HG03095 (cell line): ENCODE measurements at regions not wholly inside any gene's neighbourhood (a gene's known extent, or its start where the extent isn't known, plus 50 kb on each side); places are given as distances from the start of the nearest gene placed in this dataset.
"Not testable (repeated sequence)": the region's sequence is repeated elsewhere in the genome, so short reads cannot be mapped to it uniquely, and the experiment has no call there.

Experiments used
- ATAC-seq: cut with Tn5 transposase; IDR thresholded peaks from one replicate; pipeline ENCODE4 v1.9.1; 2021; ENCODE audit warnings: moderate library complexity; ENCODE audit not compliant: unreplicated experiment

GRCh38 chr2:8121022-8121825 is 560.6 kb upstream of the ID2 start:
- no peak for ATAC-seq

DNA sequence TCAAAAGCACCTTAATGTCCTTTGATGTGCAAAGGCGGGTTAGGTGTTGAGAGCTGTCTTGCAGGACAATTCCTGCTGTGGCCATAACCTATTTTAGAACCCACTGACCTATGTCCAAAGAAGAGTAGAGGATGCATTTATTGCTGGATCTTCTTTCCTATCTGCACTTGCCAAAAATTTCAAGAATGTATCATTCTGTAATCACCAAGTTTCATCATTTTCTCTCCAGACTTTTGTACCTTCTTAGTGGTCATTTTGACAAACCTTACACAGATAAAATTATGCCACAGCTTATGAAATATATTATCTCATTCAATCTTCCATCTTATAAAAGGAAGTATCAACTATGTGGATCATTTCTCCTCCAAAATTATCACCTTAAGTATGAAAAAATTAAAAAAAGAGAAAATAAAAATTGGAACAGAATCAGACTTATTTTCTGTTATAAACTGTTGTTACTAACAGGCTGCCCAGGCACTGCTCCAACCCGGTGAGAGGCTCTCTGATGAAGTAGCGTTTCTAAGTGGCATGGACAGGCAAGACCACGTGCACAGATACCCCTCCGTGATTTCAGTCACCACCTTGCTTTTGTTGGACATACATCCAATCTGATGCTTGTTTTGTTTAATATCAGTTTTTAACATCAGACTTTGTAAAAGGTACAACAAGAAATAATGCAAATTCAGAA is 559.9 kb upstream of the ID2 start:
- ATAC-seq = no peak

GRCh38 chr2:8122520-8122919 is 559.3 kb upstream of the ID2 start:
- no peak for ATAC-seq

- ATAC-seq = no peak
Measured at GRCh38 chr2:8123464-8123863, 558.4 kb upstream of the ID2 start.

GRCh38 chr2:8125741-8126711 is 555.8 kb upstream of the ID2 start:
- no peak for ATAC-seq

- no peak for ATAC-seq
Measured at GRCh38 chr2:8126783-8127182, 555.1 kb upstream of the ID2 start.

DNA sequence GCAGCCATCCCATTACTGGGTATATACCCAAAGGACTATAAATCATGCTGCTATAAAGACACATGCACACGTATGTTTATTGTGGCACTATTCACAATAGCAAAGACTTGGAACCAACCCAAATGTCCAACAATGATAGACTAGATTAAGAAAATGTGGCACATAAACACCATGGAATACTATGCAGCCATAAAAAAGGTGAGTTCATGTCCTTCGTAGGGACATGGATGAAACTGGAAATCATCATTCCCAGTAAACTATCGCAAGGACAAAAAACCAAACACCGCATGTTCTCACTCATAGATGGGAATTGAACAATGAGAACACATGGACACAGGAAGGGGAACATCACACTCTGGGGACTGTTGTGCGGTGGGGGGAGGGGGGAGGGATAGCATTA is 550.4 kb upstream of the ID2 start:
- ATAC-seq = not testable (repeated sequence)

DNA sequence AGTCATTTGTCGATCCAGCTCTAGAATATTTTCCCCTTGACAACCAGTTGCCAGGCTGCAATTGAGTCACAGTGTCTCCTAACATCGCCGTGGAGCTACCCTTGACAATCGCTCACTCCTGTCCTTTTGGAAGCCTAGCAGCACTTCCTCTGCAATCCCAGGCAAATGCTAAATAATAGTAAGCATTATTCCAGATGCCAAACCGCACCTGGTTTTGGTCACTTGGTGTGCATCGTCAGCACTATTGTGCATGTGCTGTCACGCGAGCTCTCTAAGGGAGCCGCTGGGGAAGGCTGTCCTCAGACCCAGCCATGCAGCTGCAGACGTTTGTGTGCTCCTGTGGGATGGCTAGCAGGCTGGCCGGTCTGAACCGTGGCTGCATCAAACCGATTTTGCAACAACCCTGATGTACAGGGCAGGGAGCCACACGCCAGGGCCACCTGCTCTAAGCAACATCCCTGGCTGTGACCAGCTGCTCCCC is 549.5 kb upstream of the ID2 start:
- no peak for ATAC-seq

DNA sequence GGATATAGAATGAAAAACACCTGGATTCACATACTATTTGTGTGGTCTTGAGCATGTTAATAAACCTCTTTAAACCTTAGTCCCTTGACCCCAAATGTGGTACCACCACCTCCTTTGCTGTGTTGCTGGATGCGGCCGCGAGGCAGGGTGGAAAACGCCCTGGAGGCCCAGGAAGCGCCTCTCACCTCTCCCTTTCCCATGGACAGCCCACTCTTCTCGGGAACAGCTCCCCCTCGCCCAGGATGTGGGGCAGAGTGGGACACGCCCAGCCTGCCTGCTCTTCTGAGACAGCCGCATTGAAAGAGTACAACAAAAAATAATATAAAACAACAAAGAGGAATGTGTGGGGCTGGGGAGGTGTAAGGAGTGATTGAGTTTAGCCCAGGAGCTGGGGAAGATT is 549.0 kb upstream of the ID2 start:
- ATAC-seq = no peak

GRCh38 chr2:8133363-8133762 is 548.5 kb upstream of the ID2 start:
- ATAC-seq = no peak

DNA sequence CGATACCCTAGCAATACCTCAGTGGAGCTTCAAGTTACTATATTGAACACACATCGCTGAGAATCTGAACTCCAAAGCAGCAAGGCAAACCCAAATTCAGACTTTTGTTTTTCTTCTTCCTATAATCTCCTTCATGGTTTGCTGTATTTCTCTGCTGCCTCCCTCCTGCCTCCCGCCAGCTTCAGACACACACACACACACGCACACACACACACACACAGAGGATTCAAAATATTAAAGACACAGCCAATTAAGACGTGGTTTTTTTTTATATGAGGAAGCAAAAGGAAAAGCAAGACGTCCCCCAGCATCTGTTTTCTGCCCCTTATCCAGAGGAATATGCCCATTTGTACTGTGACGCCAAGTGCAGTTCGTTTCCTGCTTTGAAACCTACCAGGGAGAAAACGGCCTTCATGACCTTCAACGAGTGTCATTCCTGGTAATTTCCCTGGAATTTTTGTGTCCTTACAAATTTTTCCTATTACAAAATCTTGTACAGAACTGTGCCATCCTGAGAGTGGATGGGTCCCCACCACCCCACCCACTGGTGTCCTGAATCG is 547.9 kb upstream of the ID2 start:
- no peak for ATAC-seq

- no peak for ATAC-seq
Measured at GRCh38 chr2:8134473-8134932, 547.4 kb upstream of the ID2 start.

GRCh38 chr2:8134985-8135682 is 546.7 kb upstream of the ID2 start:
- ATAC-seq = no peak

- no peak for ATAC-seq
Measured at GRCh38 chr2:8137801-8138200, 544.1 kb upstream of the ID2 start.

DNA sequence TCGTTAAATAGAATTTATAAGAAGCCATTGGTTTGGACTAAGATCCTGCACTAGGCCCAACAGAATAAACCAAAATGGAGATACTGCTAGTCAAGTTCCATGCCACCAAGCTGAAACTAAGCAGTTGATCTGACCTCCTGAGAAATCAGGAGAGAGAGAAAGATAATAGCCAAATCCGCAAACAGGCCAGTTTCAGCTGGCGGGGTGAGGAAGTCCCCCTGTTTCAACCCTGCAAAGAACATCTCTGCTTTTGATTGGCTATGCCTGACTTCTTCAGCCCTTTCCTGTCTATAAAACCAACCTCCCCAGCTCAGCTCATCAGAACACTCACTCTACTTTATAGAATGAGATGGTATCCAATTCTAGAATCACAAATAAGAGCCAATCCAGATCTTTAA is 543.3 kb upstream of the ID2 start:
- no peak for ATAC-seq

DNA sequence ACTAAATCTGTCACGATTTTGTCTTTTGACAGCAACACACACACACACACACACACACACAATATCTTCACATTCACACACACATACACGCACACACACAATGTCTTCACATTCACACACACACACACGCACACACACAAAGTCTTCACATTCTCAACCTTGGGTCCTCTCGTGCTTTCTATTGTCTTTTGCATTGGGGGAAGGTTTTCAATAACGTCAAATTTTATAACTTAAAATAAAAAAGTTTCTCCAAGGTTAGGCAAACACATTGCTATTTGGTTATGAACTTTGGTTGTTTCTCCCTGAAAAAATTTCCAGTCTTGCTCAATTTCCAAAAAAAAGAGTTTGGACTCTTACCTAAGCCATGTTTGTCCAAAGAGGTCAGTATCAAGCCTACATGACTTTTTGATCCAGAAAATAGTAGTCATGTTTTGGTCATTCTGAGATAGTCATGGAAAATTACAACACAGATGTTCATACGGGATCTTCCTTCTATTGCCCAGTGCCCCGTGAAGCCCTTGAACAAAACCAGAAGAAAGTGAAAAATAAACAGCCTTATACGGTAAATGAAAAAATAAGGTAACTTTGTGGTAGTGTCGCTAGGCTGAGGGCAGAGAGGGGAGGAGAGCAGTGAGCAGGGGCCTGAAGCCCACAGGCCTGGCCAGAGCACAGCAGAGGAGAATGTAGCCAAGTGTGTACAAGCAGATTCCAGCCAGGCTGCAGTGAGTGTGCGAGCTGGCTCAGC is 542.8 kb upstream of the ID2 start:
- no peak for ATAC-seq

DNA sequence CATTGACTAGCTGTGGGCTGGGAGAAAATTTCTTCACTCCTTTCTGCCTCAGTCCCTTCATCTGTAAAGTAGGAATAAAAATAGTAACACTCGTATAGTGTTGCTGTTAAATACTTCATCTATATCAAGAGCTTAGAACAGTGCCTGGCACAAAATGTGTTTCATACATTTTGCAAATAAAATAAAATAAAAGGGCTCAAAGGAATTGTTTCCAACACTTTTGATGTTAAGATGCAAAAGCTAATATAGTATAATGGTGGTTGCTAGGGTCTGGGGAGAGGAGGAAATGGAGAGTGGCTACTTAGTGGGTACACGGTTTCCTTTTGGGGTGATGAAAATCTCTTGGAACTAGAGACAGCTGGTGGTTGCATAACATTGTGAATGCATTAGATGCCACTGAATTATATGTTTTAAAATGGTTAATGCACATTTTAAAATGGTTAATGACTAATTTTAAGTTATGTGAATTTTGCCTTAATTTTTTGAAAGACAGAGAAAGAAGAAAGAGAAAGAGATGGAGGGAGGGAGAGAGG is 542.1 kb upstream of the ID2 start:
- ATAC-seq = no peak

DNA sequence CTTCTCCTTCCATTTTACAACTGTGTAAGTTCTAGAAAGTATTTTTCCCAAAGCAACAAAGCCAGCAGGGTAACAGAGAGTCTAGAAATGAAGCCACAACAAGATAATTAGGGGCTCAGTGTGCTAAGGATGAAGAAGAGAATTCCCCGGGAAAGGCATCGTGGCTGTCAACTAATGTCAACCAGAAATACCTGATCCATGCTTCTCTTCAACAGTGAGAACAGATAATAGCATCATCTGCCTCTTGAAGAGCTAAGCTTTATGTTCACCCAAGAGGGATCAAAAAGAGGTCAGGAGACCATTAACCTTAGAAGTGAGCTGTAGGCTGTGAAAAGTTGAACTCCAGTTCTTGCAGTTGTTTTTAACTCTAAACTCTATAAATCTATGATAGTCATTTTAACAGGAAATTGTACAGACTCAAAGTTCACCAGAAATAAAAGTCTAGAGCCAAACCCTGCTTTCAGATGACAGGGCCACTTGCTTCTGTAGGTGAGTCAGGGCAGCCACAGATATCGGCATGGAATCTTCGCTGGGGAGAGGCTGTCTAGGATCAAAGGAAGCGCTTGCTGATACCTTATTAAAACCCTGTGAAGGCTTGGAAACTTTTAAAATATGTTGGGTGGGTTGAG is 540.7 kb upstream of the ID2 start:
- ATAC-seq = no peak

DNA sequence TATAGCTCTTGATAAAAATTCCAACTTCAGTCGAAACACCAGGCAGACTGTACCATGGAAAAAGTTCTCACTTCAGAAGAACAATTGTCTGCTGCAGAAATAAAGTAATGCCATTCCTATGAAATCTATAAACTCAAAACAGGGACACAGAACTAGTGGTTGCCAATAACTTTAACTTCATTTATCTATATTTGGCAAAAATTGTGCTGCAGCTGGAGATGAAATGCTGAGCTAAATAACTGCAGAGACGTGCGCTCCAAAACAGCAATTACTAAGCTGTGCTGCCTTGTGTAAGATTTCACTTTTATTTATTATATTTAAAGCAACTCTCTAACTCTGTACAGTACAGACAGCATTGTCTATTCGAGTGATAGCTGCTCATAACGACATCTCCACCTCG is 540.1 kb upstream of the ID2 start:
- no peak for ATAC-seq
